Prostate gland (tissue), 2 donors: ENCODE measurements at regions not wholly inside any gene's neighbourhood (a gene's known extent, or its start where the extent isn't known, plus 50 kb on each side); places are given as distances from the start of the nearest gene placed in this dataset.

Experiments
- DNase-seq: peaks from one replicate; pipeline ENCODE4 v3.0.0-alpha.2; 2019; ENCODE audit warnings: low spot score
- H3K27ac ChIP-seq, 2 donors: fragments of 200-600 bp; sonication (generic); 2 replicates each; pipeline ENCODE4 v1.5.1; 2017 to 2019
- H3K27me3 ChIP-seq: fragments of 200-600 bp; sonication (generic); replicated peaks from 2 replicates; pipeline ENCODE4 v1.5.1; 2019; ENCODE audit not compliant: insufficient read depth
- H3K36me3 ChIP-seq, 2 donors: fragments of 200-600 bp; sonication (generic); 1 replicate in 1 of 2; 2 replicates in 1 of 2; pipeline versions ENCODE4 v1.5.1 to v1.8.1; 2017 to 2019
- H3K4me1 ChIP-seq: fragments of 200-600 bp; sonication (generic); replicated peaks from 2 replicates; pipeline ENCODE4 v1.5.1; 2019
- H3K4me3 ChIP-seq, 2 donors: fragments of 200-600 bp; sonication (generic); 2 replicates each; pipeline ENCODE4 v1.5.1; 2017 to 2019
- H3K9me3 ChIP-seq: fragments of 200-600 bp; sonication (generic); 2 replicates; pipeline ENCODE4 v1.5.1; 2017
- POLR2A ChIP-seq: fragments of 450-650 bp; IDR thresholded peaks from one replicate; pipeline ENCODE4 v1.6.1; 2016; ENCODE audit warnings: antibody characterized with exemption, mild to moderate bottlenecking
- POLR2AphosphoS5 ChIP-seq: sonication (generic); formaldehyde crosslinking; IDR thresholded peaks from one replicate; pipeline ENCODE4 v1.6.1; 2017; ENCODE audit warnings: antibody characterized with exemption
- WGBS: methylation state at CpG from one replicate; pipeline ENCODE4 v1.1.5; 2018; 5-methylcytosine and 5-hydroxymethylcytosine counted together
- intact Hi-C: fragments of 100-400 bp; cut with DNase I; formaldehyde crosslinking; loops from one replicate; pipeline ENCODE4 v1.14.2; 2022
- TF ChIP-seq, protein P1 (sequence below), 4 experiments: fragments of 200-600 bp in 2 of 4; fragments of 450-650 bp in 2 of 4; sonication (generic) in 2 of 4; IDR thresholded peaks; 1 replicate in 3 of 4; 2 replicates in 1 of 4; pipeline ENCODE4 v1.5.1; 2016 to 2019; ENCODE audit warnings: antibody characterized with exemption in 4 of 4, mild to moderate bottlenecking in 2 of 4, moderate library complexity in 2 of 4

- no peaks in the 10 kb centered on the region for H3K9me3 ChIP-seq
- intact Hi-C loops: no loop called here
- TF ChIP-seq POLR2A (no peak), POLR2AphosphoS5 (no peak)
- TF ChIP-seq, protein P1, sequence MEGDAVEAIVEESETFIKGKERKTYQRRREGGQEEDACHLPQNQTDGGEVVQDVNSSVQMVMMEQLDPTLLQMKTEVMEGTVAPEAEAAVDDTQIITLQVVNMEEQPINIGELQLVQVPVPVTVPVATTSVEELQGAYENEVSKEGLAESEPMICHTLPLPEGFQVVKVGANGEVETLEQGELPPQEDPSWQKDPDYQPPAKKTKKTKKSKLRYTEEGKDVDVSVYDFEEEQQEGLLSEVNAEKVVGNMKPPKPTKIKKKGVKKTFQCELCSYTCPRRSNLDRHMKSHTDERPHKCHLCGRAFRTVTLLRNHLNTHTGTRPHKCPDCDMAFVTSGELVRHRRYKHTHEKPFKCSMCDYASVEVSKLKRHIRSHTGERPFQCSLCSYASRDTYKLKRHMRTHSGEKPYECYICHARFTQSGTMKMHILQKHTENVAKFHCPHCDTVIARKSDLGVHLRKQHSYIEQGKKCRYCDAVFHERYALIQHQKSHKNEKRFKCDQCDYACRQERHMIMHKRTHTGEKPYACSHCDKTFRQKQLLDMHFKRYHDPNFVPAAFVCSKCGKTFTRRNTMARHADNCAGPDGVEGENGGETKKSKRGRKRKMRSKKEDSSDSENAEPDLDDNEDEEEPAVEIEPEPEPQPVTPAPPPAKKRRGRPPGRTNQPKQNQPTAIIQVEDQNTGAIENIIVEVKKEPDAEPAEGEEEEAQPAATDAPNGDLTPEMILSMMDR (IDR thresholded peaks at IDR 0.05): no peak
- H3K27ac ChIP-seq: no peak overlapping the region
- no peaks in the 10 kb centered on the region for H3K36me3 ChIP-seq
- no peak overlapping the region for H3K4me3 ChIP-seq
- no peaks in the 10 kb centered on the region for H3K4me1 ChIP-seq
- no peaks in the 10 kb centered on the region for H3K27me3 ChIP-seq
- no peak for DNase-seq
These were observed 52.3 kb upstream of the FAT4 start for GRCh38 chr4:125262502-125262901.

DNA sequence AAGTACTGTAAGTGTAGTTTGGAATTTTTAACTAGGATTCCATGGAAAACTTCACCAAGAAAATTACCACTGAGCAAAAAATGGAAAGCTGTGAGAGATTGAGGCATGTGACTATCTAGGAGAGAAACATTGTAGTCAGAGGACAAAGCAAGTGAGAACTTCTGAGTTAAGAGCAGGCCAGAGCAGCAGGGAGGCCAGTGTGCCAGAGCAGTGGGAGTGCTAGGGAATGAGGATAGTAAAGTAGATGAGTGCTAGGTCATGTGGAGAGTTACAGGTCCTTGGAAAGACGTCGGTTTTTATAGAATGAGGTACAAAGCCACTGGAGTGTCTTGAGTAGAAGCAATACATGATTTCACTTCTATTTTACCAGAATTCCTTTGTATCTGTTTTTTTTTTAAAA lies 52.7 kb upstream of the FAT4 start:
- H3K4me1 ChIP-seq: no peaks in the 10 kb centered on the region
- DNase-seq: no peak
- 85% methylated on average over 2 of the region's 2 CpGs for WGBS
- TF ChIP-seq POLR2AphosphoS5 (no peak), POLR2A (no peak)
- TF ChIP-seq, protein P1 (IDR thresholded peaks at IDR 0.05): no peak
- H3K27ac ChIP-seq: no peak overlapping the region
- H3K27me3 ChIP-seq: no peaks in the 10 kb centered on the region
- H3K36me3 ChIP-seq: no peaks in the 10 kb centered on the region
- intact Hi-C loops: no loop called here
- no peaks in the 10 kb centered on the region for H3K9me3 ChIP-seq
- no peak overlapping the region for H3K4me3 ChIP-seq

DNA sequence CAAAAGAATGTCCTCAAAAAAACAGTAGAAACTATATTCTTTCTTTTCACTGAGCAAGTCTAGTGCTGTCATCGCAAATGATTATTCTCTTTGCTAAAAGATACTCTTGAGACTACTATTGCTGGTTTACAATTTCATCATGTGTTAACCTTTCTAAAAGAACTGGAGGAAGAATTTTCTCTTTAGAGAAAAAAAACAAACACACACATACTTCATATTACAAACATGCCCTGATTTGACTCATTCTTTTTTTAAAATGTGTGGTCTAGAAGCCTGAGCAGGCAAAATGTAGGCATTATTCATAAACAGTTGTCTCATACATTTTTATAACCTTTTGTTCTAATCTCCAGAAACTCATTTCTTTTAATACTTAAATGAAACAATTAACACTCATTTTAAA lies 60.6 kb upstream of the FAT4 start:
- DNase-seq: no peak
- H3K9me3 ChIP-seq: no peaks in the 10 kb centered on the region
- TF ChIP-seq POLR2AphosphoS5 (no peak), POLR2A (no peak)
- TF ChIP-seq, protein P1 (IDR thresholded peaks at IDR 0.05): no peak
- intact Hi-C loops: no loop called here
- H3K4me1 ChIP-seq: no peaks in the 10 kb centered on the region
- H3K27me3 ChIP-seq: no peaks in the 10 kb centered on the region
- no peaks in the 10 kb centered on the region for H3K36me3 ChIP-seq
- no peak overlapping the region for H3K4me3 ChIP-seq
- no peak overlapping the region for H3K27ac ChIP-seq
- WGBS: 64% methylated on average over 1 of the region's 1 CpG

- Histone ChIP-seq H3K27ac (no peak overlapping the region), H3K36me3 (no peaks in the 10 kb centered on the region), H3K27me3 (no peaks in the 10 kb centered on the region), H3K4me3 (no peak overlapping the region), H3K4me1 (no peaks in the 10 kb centered on the region), H3K9me3 (no peaks in the 10 kb centered on the region)
- WGBS: 16% methylated on average over 2 of the region's 2 CpGs
- no peak for DNase-seq
- intact Hi-C loops: loop anchor here (5.0 kb wide), 1 partner anchor 913 kb away; no protein-coding TSS in a partner anchor
- TF ChIP-seq POLR2A (no peak), POLR2AphosphoS5 (no peak)
- TF ChIP-seq, protein P1 (IDR thresholded peaks at IDR 0.05): peak in 3 of 4 experiments; percentile 49 to 54 (median 50)
These were observed 69.8 kb upstream of the FAT4 start for GRCh38 chr4:125244848-125245450.

DNA sequence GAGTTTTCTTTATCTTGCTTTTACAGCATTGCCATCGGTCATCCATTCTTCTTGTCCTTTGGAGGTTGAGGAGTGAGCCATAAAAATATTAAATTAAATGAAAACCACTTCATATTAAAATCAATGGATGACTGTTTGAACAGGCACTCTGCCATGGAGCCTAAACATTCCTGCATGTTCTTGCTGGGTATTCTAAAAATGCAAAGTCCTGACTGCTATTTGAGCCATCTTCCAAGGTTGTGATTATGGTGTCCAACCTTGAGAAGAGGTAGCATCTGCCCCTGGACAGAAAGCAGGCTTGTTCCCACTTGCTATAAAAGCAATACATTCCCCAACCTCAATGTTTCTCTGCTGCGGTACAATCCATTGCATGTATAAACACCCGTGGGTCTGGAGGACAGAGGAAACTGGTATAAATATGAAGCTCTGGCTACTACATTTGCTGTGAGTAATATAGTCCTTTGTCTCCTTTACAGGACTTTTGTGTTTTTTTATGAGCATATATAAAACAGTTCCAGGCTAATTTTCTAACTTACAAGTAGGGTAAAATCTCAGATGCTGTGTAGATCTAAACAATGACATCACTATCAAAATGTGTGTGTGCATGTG lies 70.9 kb upstream of the FAT4 start:
- TF ChIP-seq, protein P1 (IDR thresholded peaks at IDR 0.05): no peak
- H3K36me3 ChIP-seq: no peaks in the 10 kb centered on the region
- H3K9me3 ChIP-seq: no peaks in the 10 kb centered on the region
- WGBS: 61% methylated on average over 3 of the region's 3 CpGs
- no peak overlapping the region for H3K4me3 ChIP-seq
- no peaks in the 10 kb centered on the region for H3K27me3 ChIP-seq
- no peak for DNase-seq
- no peak overlapping the region for H3K27ac ChIP-seq
- intact Hi-C loops: no loop called here
- no peaks in the 10 kb centered on the region for H3K4me1 ChIP-seq
